ENCODE measurements at regions not wholly inside any gene's neighbourhood (a gene's known extent, or its start where the extent isn't known, plus 50 kb on each side); places are given as distances from the start of the nearest gene placed in this dataset.
"Not testable (repeated sequence)": the region's sequence is repeated elsewhere in the genome, so short reads cannot be mapped to it uniquely, and the experiment has no call there.

DNA sequence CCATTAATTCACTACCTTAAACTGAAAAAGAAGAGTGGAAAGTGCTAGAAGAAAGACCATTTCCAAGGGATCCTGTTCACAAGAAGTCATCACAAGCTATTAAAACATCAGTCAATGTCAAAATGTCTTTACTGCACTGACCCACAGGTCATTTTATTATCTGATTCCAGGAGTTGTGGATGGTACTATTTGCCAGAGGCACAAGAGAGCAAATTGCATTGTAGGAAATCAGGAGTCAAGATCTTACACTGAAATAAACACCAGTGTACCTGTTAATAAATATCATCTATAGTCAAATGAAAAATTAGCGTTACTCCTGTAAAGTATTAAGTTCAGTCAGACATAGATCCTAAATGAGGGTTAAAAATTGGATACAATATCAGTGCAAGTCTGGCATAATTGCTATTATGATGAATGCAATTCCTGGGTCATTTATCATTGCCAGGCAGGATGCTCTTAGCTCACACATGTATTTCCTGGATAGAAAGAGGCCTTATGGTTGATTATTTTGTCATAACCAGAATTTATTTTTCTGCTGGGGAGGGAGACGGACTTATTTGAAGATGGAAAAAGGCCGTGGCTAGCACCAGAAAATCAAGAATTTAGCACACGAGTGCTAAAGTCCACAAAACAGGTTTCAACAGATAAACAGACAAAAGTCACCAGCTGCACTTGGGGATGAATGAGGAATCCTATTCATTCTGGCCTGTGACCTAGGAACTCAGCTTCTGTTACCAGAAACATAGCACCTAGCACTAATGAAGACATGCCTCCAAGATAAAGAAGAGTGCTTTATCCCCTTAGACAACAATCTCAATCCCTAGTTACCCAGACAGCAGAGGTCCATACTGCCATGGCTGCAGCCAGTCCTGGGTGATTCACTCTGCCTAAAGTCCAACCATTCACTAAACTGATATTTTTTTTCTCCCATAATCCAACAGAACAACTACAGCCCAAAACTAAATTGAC lies 683.1 kb upstream of the POM121L12 start:
- DNase-seq (ENCODE audit: low read depth): no peak

DNA sequence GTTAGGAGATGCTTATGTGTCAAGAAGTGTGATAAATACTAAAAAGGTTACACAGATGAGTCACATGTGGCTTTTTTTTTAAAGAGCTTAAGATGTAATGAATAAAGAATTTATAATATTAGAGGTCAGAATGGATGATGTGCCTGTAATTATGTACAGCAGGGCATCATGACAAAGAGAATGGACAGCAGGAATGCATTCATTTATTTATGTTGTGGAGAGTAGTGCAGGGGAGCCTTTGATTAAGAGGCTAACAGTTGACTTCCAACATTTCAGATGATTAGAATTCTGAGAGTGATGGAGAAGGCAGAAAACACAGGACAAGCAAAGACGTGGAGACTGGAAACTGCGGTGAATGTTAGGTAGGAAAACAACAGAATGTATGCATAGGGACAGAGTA lies 691.4 kb upstream of the POM121L12 start:
- no peak for DNase-seq (ENCODE audit: low read depth)

DNA sequence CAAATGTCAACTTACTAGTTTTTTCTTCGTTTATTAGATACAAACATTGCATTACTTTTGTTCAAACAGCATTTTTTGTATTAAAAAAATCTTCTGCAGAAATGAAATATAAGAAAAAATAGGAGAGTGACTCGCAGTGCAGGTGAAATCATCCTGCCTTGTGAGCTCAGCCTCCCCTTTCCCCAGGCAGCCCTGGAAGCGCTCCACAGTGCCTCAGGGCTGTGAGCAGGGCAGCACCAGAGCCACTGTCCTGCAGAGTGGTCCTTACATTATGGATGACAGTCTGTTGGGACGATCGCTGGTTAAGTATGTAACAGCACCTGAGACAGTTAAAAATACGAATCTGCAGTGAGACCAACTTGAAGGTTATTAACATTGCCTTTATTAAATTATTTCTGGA lies 695.4 kb upstream of the POM121L12 start:
- DNase-seq (ENCODE audit: low read depth): no peak

DNA sequence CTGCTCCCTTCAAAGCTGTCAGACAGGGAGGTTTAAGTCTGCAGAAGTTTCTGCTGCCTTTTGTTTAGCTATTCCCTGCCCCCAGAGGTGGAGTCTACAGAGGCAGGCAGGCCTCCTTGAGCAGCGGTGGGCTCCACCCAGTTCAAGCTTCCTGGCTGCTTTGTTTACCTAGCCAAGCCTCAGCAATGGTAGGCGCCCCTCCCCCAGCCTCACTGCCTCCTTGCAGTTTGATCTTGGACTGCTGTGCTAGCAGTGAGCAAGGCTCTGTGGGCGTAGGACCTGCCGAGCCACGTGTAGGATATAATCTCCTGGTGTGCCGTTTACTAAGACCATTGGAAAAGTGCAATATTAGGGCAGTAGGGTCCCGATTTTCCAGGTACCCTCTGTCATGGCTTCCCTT lies 707.1 kb upstream of the POM121L12 start:
- DNase-seq (ENCODE audit: low read depth): not testable (repeated sequence)

DNA sequence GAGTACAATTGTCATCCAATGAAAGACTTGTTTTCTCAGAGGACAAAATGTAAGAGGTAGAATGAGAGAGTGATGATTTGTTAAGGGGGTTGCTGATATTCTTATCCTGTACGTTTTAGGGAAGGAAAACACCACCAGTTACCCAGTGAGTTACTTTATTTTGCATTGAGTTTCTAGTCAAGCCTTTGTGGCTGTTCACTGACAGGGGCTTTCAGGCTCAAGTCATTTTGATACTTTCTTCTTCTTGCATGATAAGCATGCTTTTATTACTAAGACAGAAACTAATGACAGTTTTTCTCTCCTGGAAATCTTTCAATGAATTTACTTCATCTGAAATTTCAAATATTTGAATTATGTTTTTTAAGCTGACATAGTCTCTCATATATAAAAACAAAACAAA lies 710.2 kb upstream of the POM121L12 start:
- DNase-seq (ENCODE audit: low read depth): no peak

DNA sequence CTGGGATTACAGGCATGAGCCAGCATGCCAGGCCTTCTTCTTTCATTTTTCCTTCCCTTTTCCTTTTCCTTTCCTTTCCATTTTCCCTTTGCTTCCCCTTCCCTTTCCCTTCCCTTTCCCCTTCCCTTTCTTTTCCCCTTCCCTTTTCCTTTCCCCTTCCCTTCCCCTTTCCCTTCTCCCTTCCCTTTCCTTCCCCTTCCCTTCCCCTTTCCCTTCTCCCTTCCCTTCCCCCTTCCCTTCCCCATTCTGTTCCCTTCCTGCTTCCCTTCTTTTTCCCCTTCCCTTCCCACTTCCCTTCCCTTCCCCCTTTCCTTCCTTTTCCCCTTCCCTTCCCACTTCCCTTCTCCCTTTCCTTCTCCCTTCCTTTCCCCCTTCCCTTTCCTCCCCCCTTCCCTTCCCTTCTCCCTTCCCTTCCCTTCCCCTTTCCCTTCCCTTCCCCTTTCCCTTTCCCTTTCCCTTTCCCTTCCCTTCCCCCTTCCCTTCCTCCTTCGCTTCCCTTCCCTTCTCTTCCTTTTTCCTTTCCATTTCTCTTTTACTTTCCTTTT lies 712.2 kb upstream of the POM121L12 start:
- no peak for DNase-seq (ENCODE audit: low read depth)

DNA sequence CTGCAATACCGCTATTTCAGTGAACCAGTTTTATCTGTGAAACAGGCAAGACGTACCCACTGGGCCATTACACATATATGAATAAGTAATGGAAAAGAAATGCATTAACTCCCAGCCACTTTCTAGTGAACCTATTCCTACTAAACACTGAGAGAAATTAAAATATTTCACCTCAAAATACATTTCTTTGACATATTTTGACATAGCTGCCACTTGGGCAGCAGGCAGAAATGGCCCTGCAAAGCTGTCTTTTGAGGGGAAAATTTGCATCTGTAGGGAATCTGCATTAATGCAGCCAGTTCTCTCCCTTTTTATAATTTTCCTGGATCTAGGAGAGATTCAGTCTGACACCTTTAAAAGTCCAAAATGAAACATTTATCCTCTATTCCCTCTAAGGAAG lies 714.8 kb upstream of the POM121L12 start:
- DNase-seq (ENCODE audit: low read depth): no peak

DNA sequence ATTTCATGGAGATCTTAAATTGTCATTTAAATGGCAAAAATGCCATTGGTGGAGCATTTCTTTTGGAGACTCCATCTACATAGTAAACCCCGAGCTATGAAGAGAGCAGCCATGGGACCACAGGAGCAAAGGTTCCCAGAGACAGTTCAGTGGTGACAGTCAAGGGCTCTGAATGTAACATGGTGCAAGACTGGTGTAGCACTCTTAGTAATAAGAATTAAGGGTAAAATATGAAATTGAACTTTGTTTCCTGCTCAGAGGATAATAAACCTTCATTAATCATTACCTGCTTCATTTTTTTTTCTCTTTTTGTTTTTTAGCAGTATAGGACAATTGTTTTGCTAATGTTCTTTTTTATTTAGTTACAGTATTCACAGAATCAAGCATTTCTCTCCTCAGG lies 717.5 kb upstream of the POM121L12 start:
- no peak for DNase-seq (ENCODE audit: low read depth)

DNA sequence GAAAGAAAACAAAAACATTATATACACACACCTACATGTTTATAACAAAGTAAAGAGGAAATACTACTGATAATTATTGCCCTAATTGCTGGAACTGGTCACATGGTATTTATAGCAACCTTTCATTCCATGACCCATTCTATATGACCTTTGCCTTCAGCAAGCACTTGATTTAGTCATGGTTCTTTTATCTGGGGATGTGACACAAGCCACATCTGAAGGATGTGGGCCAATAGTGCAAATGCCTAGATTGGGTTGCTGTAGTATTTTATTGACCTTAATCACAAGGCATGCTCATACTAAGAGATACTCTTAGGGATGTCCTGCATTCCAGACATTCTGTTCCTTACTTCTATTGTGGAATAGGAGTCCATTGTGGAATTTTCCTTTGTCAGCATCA lies 723.5 kb upstream of the POM121L12 start:
- DNase-seq (ENCODE audit: low read depth): no peak

DNA sequence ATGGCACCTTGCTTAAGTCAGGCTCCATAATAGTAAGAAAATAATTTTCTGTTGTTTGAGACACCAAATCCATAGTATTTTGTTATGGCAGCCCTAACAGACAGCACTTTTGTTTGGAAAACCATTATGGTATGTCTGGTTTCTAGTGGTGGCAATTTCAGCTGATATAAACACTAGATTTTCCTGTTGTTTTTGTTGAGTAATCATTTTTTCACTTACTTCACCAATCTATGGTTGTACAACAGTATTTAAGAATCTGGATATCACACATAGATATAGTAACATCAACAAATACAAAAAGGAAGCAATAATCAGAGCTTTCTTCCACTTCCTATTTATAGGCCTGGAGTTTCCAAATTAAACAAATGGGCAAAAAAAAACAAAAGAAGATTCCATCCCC lies 725.8 kb upstream of the POM121L12 start:
- no peak for DNase-seq (ENCODE audit: low read depth)

DNA sequence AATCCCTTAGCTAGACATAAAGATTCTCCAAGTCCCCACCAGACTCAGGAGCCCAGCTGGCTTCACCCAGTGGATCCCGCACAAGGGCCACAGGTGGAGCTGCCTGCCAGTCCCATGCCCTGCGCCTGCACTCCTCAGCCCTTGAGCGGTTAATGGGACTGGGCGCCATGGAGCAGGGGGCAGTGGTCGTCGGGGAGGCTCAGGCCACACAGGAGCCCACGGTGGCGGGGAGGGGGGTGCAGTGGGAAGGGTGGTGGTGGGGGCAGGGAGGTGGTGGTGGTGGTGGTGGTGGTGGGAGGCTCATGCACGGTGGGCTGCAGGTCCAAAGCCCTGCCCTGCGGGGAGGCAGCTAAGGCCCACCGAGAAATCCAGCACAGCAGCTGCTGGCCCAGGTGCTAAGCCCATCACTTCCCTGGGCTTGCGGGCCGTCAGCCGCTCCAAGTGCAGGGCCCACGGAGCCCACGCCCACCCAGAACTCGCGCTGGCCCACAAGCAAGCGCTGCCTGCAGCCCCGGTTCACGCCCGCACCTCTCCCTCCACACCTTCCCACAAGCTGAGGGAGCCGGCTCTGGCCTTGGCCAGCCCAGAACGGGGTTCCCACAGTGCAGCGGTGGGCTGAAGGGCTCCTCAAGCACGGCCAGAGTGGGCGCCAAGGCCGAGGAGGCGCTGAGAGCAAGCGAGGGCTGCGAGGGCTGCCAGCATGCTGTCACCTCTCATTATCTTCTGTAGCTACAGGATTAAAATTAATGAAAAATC lies 732.5 kb upstream of the POM121L12 start:
- DNase-seq (ENCODE audit: low read depth): no peak

DNA sequence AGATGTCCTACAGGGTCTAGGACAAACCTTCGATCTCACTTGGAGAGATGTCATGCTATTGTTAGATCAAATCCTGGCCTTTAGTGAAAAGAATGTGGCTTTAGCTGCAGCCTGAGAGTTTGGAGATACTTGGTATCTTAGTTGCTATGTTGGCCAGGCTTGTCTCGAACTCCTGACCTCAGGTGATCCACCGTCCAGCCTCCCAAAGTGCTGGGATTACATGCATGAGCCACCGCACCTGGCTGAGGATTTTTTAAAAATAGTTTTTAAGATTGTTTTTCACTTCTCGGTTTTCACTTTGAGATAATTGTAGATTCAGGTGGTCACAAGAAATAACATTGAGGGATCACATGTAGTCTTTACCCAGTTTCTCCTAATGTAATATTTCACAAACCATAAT lies 738.3 kb upstream of the POM121L12 start:
- DNase-seq (ENCODE audit: low read depth): no peak

DNA sequence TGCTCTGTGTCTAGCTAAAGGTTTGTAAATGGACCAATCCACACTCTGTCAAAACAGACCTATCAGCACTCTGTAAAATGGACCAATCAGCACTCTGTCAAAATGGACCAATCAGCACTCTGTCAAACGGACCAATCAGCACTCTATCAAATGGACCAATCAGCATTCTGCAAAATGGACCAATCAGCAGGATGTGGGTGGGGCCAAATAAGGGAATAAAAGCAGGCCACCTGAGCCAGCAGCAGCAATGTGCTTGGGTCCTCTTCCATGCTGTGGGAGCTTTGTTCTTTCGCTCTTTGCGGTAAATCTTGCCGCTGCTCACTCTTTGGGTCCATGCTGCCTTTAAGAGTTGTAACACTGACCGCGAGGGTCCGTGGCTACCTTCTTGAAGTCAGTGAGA lies 740.5 kb upstream of the POM121L12 start:
- DNase-seq (ENCODE audit: low read depth): no peak

DNA sequence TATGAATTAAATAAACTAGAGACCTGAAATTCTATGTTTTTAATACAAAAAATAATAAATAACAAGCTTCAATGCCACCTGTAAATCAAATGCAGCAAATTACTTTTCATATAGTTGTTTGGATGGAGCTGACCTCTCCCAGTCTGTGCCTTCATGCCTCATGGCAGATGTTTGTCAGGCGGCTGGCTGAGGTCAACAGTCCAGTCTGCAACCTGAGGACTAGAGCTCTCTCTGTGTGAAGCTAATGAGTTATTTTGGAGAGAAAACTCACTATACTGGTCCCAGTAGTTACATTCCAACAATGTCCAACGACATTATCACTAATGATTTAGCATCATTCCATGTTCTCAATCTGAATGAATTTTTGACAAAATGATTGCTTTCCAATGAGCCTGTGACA lies 746.2 kb upstream of the POM121L12 start:
- no peak for DNase-seq (ENCODE audit: low read depth)

DNA sequence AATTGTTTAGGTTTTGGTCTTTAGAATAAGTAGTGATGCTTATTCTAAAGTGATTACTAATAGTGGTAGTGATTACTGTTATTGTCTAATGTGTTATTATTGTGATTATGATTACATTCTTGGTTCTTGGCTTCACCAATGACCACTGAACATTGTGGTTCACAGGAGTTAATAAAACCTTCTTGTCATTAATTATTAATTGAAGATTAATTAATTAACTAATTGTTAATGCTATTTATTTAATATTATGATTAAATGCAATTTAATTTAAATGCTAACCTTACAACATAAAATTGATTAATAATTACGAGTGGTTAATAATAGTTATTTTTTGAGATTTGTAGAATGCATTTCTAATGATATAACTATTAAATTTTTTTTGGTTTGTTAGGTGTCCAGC lies 747.7 kb upstream of the POM121L12 start:
- no peak for DNase-seq (ENCODE audit: low read depth)

DNA sequence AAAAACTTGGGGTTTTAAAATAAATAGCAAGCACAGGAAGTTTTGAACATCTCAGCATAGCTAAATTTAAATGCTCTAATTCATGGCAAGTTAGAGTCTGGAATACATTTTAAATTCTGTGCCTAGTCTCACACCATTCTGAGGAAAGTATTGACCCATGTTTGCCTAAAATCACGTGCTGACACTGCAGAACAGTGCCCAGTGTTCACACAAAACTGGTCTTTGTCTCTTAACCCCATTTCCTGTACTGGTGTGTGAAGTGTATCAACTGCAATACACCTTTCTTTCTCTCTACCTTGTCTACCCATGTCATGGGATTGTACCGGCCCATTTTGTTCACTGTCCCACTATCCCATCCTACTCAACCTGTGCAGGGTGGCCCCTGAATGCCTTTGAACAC lies 749.7 kb upstream of the POM121L12 start:
- DNase-seq (ENCODE audit: low read depth): no peak

DNA sequence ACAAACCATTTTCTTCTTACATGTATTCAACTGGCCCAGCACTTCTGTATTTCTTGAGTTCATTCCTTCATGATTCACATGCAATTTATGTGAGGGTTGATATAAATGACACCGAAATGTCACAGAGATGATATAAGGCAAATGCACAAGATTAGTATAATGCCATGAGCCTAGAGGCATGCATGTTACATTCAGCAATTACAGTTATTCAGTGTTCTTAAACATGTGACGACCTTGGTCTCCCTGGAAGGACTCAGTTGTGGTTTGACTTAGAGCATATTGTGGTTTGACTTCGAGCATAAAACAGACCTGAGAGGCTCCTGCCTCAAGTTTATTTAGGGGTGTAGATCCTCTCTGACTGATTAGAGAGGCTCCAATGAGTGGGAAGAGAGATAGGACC lies 752.1 kb upstream of the POM121L12 start:
- DNase-seq (ENCODE audit: low read depth): no peak

DNA sequence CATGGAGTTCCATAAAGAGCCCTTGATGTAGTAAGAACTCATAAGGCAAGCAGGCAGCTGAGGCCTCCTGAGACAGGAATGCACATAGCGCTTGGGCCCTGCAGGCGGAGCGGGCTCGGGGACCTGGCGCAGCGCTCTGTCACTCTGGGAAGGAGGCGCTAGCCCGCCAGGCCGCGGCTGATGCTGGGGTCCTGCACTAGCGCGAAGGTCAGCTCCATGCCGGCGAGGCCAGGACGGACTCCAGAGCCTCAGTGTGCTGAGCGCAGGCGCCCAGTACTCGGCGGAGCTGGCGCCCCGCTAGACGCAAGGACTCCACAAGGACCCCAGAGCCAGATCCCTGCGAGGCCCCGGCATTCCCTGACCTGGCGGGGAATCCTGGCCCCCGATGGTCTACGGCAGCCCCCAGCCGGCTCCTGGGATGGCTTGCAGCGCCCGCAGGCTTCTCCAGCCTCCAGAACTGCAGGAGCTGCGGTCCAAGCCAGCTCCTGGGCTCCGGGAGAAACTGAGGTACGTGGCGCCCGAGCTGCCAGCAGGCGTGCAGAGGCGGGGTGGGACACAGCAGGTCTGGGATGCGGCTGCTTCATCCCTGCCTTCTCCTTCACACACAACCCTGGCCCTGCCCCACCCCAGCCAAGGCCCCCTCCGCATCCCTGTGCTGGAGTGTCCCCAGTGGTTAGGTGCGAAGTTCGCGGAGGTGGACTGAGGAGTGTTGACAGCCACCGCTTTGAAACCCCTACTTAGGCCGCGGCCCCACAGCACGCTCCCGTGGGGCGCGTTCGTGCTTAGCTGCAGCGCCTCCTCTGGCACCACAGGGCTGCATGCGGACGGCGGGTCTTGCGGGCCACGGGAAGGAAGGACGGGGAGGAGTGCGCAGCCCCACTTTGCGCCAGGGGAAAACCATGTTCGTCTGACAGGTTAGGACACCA lies 761.5 kb upstream of the POM121L12 start:
- DNase-seq (ENCODE audit: low read depth): no peak

DNA sequence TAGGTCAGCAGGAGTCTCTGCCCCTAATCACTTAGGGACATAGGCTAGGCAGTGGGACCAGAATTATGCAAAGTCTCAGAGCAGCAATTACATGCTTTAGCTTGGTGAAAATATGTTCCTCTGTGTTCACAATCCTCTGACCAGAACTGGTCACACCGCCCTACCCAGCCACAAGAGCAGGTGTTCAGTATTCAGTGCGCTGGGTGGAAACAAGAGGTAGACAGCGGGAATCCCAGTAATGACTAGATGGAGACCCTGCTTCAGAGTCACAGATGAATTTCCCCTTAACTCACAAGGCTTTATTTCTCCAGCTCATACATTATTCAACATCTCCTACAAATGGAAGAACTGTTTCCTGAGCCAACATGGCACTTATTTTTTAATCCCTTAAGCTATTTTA lies 763.7 kb upstream of the POM121L12 start:
- DNase-seq (ENCODE audit: low read depth): no peak

DNA sequence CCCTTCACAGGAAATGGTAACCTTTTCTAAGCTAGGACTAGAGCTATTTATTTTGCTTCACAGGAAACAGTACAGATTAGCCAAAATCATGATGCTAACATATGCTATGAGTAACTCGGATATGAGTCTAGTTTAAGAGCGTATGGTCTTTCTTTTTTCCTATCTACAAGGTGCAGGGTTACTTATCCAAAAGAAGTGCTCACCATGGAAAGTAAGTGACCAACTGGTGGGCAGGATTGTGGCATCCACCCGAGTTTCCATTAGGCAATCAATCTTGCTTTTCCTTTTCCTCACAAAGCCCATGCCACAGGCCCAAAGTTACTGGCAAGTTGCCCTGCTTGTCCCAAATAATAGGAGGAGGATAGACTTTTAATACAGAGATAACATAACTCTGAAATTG lies 765.1 kb upstream of the POM121L12 start:
- no peak for DNase-seq (ENCODE audit: low read depth)

DNA sequence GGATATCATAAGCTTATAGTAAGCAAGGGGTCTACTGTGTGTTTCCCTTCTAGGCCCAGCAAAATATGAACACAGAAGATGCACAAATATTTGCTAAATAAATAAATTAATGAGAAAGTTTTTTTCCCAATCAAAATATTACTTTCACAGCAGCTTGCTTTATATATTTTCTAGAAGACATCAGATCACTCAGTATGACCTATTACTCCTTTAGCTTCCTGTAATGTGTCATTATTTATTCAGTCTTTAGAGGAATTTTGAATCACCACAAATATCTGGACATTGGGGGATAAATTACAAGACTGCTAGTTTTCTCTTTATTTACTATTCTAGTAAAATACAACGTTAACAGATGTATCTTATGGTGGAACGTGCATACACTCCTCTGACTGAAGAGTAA lies 765.8 kb upstream of the POM121L12 start:
- no peak for DNase-seq (ENCODE audit: low read depth)

DNA sequence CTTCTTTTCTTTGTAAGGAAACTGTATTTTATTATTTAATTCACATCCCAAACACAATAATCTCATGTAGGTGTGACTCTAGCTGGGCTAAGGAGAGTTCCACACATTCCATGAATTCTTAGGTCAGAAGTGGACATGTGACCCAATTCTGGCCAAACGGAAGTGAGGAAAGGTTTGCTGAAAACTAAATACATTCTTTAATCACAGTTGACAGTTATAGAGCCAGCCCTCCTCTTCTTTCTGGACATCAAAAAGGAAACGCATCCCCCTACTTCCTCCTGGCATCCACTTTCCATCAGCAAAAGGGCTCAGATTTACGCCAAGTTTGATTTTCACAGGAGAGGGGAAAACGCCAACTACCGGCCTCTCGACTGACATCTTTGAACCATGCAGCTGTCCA lies 774.4 kb upstream of the POM121L12 start:
- DNase-seq (ENCODE audit: low read depth): no peak

All from activated T-cell treated with anti-CD3 and anti-CD28 coated beads for 1 hour (primary cell).